ENCODE measurements at regions not wholly inside any gene's neighbourhood (a gene's known extent, or its start where the extent isn't known, plus 50 kb on each side); places are given as distances from the start of the nearest gene placed in this dataset.

DNA sequence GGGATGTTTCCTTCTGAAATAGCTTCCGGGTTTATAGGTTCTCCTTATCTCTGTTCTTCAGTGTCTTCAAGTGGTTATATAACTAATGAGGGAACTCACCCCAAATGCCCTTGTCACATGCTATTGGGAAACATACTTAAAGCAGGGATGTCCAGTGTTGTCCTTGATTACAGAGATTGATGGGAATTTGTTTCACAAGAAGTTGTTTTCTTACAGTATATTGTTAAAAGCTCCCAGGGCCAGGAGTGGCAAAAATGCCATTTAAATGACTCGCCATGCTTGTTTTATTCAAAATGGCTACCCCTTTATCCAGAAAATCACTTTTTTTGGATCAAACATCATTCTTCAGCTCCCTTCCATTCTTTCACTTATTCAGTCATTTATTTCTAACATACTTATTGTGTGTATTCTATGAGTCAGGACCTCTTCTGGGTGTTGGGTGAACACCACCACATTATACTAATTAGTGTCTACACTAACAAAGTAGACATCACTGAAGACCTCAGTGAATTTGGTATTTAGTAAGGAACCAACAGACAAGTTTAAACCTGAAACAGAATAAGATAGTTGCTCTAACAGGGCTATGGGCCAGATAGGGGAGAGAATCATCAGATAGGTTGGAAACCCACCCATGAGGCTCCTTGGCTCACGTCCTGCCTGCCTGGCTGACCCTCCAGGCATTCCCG lies 791.1 kb downstream of the MAFB start:
- no peak for DNase-seq (ENCODE audit: low read depth)
- TF ChIP-seq, protein P1, sequence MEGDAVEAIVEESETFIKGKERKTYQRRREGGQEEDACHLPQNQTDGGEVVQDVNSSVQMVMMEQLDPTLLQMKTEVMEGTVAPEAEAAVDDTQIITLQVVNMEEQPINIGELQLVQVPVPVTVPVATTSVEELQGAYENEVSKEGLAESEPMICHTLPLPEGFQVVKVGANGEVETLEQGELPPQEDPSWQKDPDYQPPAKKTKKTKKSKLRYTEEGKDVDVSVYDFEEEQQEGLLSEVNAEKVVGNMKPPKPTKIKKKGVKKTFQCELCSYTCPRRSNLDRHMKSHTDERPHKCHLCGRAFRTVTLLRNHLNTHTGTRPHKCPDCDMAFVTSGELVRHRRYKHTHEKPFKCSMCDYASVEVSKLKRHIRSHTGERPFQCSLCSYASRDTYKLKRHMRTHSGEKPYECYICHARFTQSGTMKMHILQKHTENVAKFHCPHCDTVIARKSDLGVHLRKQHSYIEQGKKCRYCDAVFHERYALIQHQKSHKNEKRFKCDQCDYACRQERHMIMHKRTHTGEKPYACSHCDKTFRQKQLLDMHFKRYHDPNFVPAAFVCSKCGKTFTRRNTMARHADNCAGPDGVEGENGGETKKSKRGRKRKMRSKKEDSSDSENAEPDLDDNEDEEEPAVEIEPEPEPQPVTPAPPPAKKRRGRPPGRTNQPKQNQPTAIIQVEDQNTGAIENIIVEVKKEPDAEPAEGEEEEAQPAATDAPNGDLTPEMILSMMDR (IDR thresholded peaks at IDR 0.05; ENCODE audit: control insufficient read depth, insufficient read depth, low read depth, low read length, missing control alignments): no peak
- no peak overlapping the region for H3K4me3 ChIP-seq (ENCODE audit: control insufficient read depth, low read depth, low read length)

DNA sequence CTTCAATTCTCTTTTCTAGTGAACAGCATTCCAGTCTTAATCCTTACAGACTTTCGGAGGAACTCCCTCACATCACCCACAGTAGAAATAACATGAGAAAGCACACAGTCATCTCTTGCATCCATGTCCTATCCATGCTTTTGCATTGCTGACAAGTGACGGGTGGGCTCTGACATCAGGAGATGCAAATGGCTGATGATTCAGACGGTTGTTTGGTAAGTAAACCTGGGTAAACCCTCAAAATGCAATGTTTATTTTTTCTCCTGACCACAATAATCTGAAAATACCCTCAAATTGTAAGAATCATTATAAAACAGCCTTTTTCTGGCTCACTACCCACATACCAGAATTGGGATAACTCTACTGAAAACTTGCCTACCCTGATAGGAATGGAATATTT lies 792.0 kb downstream of the MAFB start:
- peak; percentile 72 for DNase-seq (ENCODE audit: low read depth)
- TF ChIP-seq, protein P1 (IDR thresholded peaks at IDR 0.05; ENCODE audit: control insufficient read depth, insufficient read depth, low read depth, low read length, missing control alignments): no peak
- no peak overlapping the region for H3K4me3 ChIP-seq (ENCODE audit: control insufficient read depth, low read depth, low read length)

DNA sequence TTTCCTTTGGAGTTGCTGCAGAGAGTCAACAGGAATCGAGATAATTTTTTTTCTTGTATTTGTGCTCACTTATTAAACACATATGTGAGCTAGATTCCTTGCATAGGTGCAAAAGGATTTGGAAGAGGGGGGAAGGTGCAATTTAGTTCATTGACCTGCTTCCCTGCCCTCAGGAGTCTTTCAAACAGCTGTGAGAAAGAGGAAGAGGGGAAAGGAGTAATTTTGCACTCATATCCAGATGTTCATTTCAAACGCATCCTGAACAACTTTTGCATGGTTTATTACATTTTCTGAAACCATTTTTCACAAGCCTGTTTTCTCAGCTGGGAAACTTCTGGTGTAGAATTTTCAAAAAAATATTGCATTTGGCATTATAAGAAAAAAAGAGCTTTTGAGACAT lies 795.0 kb downstream of the MAFB start:
- H3K4me3 ChIP-seq (ENCODE audit: control insufficient read depth, low read depth, low read length): no peak overlapping the region
- no peak for DNase-seq (ENCODE audit: low read depth)
- TF ChIP-seq, protein P1 (IDR thresholded peaks at IDR 0.05; ENCODE audit: control insufficient read depth, insufficient read depth, low read depth, low read length, missing control alignments): no peak

DNA sequence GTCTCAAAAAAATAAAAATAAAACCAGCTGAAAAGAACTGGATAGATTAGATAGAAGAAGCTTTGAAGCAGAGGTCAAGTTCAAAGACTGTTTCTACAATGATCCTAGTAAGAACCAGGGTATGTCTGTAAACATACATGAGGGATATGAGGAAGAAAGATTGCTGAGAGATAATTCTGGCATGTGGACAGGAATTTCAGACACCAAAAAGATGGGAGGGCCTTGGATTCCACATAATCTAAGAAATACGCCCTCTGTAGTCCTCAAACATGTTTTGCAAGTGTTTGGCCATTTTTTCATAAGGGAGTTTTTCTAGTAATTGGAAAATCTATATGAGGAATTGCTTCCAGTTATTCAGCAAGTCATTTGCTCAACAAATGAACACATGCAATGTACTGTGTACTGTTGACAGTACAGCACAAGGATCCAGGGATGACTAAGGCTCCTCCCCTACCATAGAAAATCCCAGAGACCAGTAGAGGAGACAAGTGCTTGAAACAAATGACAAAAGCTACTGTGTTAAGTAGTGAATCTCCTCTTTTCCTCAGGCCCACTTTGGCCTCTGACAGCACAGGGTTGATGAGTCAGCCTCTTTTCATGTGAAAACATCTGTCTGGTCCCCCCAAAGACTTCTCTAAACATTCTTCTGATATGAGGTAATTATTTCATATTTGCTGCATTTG lies 795.9 kb downstream of the MAFB start:
- DNase-seq (ENCODE audit: low read depth): no peak
- H3K4me3 ChIP-seq (ENCODE audit: control insufficient read depth, low read depth, low read length): no peak overlapping the region
- TF ChIP-seq, protein P1 (IDR thresholded peaks at IDR 0.05; ENCODE audit: control insufficient read depth, insufficient read depth, low read depth, low read length, missing control alignments): peak; percentile 17

DNA sequence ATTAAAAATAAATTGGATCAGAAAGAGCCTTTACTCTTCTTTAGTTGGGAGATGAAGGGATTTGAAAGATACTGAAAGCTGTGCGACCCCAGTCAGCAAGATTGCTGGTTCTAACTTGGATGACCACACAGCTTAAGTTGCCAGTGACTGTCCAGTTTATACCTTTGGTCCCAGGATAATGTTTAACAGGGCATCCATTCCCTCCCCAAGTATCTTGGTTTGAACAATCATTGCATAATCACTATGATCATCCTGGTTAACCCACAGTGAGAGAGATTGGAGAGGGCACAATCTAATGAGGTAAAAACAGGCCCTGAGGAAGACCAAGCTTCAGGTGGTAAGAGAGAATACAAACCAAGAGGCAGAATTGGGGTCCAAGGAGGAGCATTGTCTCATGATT lies 798.3 kb downstream of the MAFB start:
- H3K4me3 ChIP-seq (ENCODE audit: control insufficient read depth, low read depth, low read length): no peak overlapping the region
- no peak for DNase-seq (ENCODE audit: low read depth)
- TF ChIP-seq, protein P1 (IDR thresholded peaks at IDR 0.05; ENCODE audit: control insufficient read depth, insufficient read depth, low read depth, low read length, missing control alignments): no peak

DNA sequence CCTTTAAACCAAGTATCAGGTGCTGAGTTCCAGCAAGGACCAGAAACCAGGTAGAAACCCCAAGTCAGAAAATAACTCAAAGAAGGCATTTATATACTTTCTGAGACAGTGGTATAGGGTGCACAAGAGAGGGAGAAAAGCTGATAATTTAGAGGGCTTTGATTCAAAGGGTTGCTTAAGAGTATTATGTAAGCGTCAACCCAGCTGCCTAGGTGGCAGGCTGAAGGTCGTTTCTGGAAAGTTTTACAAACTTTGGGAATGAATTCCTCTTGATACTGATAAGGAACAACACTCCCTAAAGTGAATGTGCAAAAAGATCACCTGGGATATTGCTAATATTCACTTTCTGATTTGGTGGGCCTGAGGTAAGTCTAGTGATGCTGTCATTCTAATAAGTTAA lies 800.7 kb downstream of the MAFB start:
- no peak for DNase-seq (ENCODE audit: low read depth)
- TF ChIP-seq, protein P1 (IDR thresholded peaks at IDR 0.05; ENCODE audit: control insufficient read depth, insufficient read depth, low read depth, low read length, missing control alignments): no peak
- no peak overlapping the region for H3K4me3 ChIP-seq (ENCODE audit: control insufficient read depth, low read depth, low read length)
